A204.1 (cell line): ENCODE measurements at regions not wholly inside any gene's neighbourhood (a gene's known extent, or its start where the extent isn't known, plus 50 kb on each side); places are given as distances from the start of the nearest gene placed in this dataset.
"Not testable (repeated sequence)": the region's sequence is repeated elsewhere in the genome, so short reads cannot be mapped to it uniquely, and the experiment has no call there.

ENCODE experiments used
- FAIRE-seq: peaks from 2 replicates; lab custom pipeline; 2012; peaks lifted over from hg19 to GRCh38; lab: Jason Lieb, UNC

GRCh38 chr6:144778056-144778455 is 492.9 kb downstream of the UTRN start:
- no peak for FAIRE-seq

- FAIRE-seq: no peak
Observed at GRCh38 chr6:144778773-144779492, 493.8 kb downstream of the UTRN start.

- no peak for FAIRE-seq
Observed at GRCh38 chr6:144781836-144782235, 496.7 kb downstream of the UTRN start.

- FAIRE-seq: no peak
Observed at GRCh38 chr6:144782634-144783033, 497.5 kb downstream of the UTRN start.

GRCh38 chr6:144785056-144785455 is 499.9 kb downstream of the UTRN start:
- no peak for FAIRE-seq

GRCh38 chr6:144786825-144787224 is 501.7 kb downstream of the UTRN start:
- FAIRE-seq: no peak

GRCh38 chr6:144793744-144794143 is 508.6 kb downstream of the UTRN start:
- FAIRE-seq: no peak

- not testable (repeated sequence) for FAIRE-seq
Observed at GRCh38 chr6:144795022-144795421, 509.9 kb downstream of the UTRN start.

- FAIRE-seq: no peak
Observed at GRCh38 chr6:144796070-144796469, 510.9 kb downstream of the UTRN start.

- no peak for FAIRE-seq
Observed at GRCh38 chr6:144797881-144798589, 512.9 kb downstream of the UTRN start.

GRCh38 chr6:144804246-144804790 is 519.2 kb downstream of the UTRN start:
- FAIRE-seq: no peak

GRCh38 chr6:144805049-144805448 is 519.9 kb downstream of the UTRN start:
- no peak for FAIRE-seq

- FAIRE-seq: peak; percentile 44
Observed at GRCh38 chr6:144806222-144806621, 521.1 kb downstream of the UTRN start.

GRCh38 chr6:144809120-144809519 is 524.0 kb downstream of the UTRN start:
- FAIRE-seq: no peak

- FAIRE-seq: no peak
Observed at GRCh38 chr6:144809969-144810368, 524.8 kb downstream of the UTRN start.

GRCh38 chr6:144811140-144811539 is 526.0 kb downstream of the UTRN start:
- no peak for FAIRE-seq

GRCh38 chr6:144816936-144817335 is 531.8 kb downstream of the UTRN start:
- no peak for FAIRE-seq

- FAIRE-seq: no peak
Observed at GRCh38 chr6:144820270-144820669, 535.1 kb downstream of the UTRN start.

- FAIRE-seq: no peak
Observed at GRCh38 chr6:144823131-144823530, 538.0 kb downstream of the UTRN start.

- no peak for FAIRE-seq
Observed at GRCh38 chr6:144824018-144824417, 538.9 kb downstream of the UTRN start.

GRCh38 chr6:144834426-144835038 is 549.4 kb downstream of the UTRN start:
- FAIRE-seq: no peak

GRCh38 chr6:144835322-144835973 is 550.3 kb downstream of the UTRN start:
- no peak for FAIRE-seq

- FAIRE-seq: no peak
Observed at GRCh38 chr6:144840619-144841018, 555.5 kb downstream of the UTRN start.
